Liver (tissue), 8 donors: ENCODE measurements at regions not wholly inside any gene's neighbourhood (a gene's known extent, or its start where the extent isn't known, plus 50 kb on each side); places are given as distances from the start of the nearest gene placed in this dataset.

Experiments
- DNase-seq: peaks from one replicate; pipeline ENCODE4 v3.0.0-alpha.2; 2017; ENCODE audit warnings: low spot score
- H3K27ac ChIP-seq, 2 donors: one replicate each; pipeline ENCODE4 v1.7.0; 2013; ENCODE audit warnings: inconsistent platforms in 2 of 2, low read length in 2 of 2, control low read depth in 1 of 2, low read depth in 1 of 2, mild to moderate bottlenecking in 1 of 2
- H3K27me3 ChIP-seq, 4 donors: one replicate each; pipeline versions ENCODE4 v1.6.1 to v1.7.0; 2013; ENCODE audit warnings: low read length in 3 of 4, inconsistent platforms in 1 of 4, mild to moderate bottlenecking in 1 of 4, moderate library complexity in 1 of 4; ENCODE audit not compliant: control insufficient read depth in 4 of 4, insufficient read depth in 4 of 4
- H3K36me3 ChIP-seq, 4 donors: one replicate each; pipeline versions ENCODE4 v1.6.1 to v1.7.0; 2013; ENCODE audit warnings: low read length in 3 of 4, mild to moderate bottlenecking in 3 of 4, low read depth in 1 of 4, moderate library complexity in 1 of 4; ENCODE audit not compliant: control insufficient read depth in 4 of 4, insufficient read depth in 3 of 4
- H3K4me1 ChIP-seq, 4 donors: one replicate each; pipeline versions ENCODE4 v1.6.1 to v1.7.0; 2013; ENCODE audit warnings: low read length in 3 of 4, mild to moderate bottlenecking in 3 of 4, moderate library complexity in 1 of 4; ENCODE audit not compliant: control insufficient read depth in 4 of 4, insufficient read depth in 4 of 4
- H3K4me3 ChIP-seq, 3 donors: one replicate each; pipeline versions ENCODE4 v1.6.1 to v1.7.0; 2013; ENCODE audit warnings: low read length in 3 of 3, control low read depth in 1 of 3, low read depth in 1 of 3, mild to moderate bottlenecking in 1 of 3
- H3K9ac ChIP-seq, 2 donors: one replicate each; pipeline ENCODE4 v1.7.0; 2013; ENCODE audit warnings: low read length in 2 of 2, mild to moderate bottlenecking in 2 of 2, moderate library complexity in 2 of 2, control low read depth in 1 of 2, low read depth in 1 of 2
- H3K9me3 ChIP-seq, 4 donors: one replicate each; pipeline versions ENCODE4 v1.6.1 to v1.7.0; 2013; ENCODE audit warnings: low read length in 3 of 4; ENCODE audit not compliant: control insufficient read depth in 4 of 4
- ATF3 ChIP-seq: IDR thresholded peaks from 2 replicates; pipeline ENCODE4 v1.6.1; 2016; ENCODE audit warnings: antibody characterized with exemption
- CTCF ChIP-seq: fragments of 150-350 bp; IDR thresholded peaks from 2 replicates; pipeline ENCODE4 v1.5.1; 2017; ENCODE audit warnings: improper control_type of control experiment, low read depth, low read length; ENCODE audit not compliant: missing input control
- EGR1 ChIP-seq, 2 donors: IDR thresholded peaks; 2 replicates each; pipeline ENCODE4 v1.6.1; 2016 to 2018; ENCODE audit warnings: antibody characterized with exemption in 2 of 2, low read depth in 2 of 2
- FOXA1 ChIP-seq: IDR thresholded peaks from 2 replicates; pipeline ENCODE4 v1.6.1; 2016; ENCODE audit warnings: antibody characterized with exemption
- FOXA2 ChIP-seq: IDR thresholded peaks from 2 replicates; pipeline ENCODE4 v1.6.1; 2016; ENCODE audit warnings: antibody characterized with exemption
- GABPA ChIP-seq, 2 donors: IDR thresholded peaks in 1 of 2; conservative IDR thresholded peaks in 1 of 2; 2 replicates each; pipeline ENCODE4 v1.6.1; 2016; ENCODE audit warnings: antibody characterized with exemption in 2 of 2, mild to moderate bottlenecking in 1 of 2, moderate library complexity in 1 of 2
- HNF4A ChIP-seq, 2 donors: conservative IDR thresholded peaks; 2 replicates each; pipeline ENCODE4 v1.6.1; 2016; ENCODE audit warnings: antibody characterized with exemption in 2 of 2, mild to moderate bottlenecking in 2 of 2
- HNF4G ChIP-seq: IDR thresholded peaks from 2 replicates; pipeline ENCODE4 v1.6.1; 2016; ENCODE audit warnings: antibody characterized with exemption
- JUND ChIP-seq, 2 donors: IDR thresholded peaks; 2 replicates each; pipeline ENCODE4 v1.6.1; 2016; ENCODE audit warnings: antibody characterized with exemption in 2 of 2
- MAX ChIP-seq: IDR thresholded peaks from 2 replicates; pipeline ENCODE4 v1.6.1; 2016; ENCODE audit warnings: antibody characterized with exemption
- NR2F2 ChIP-seq: IDR thresholded peaks from 2 replicates; pipeline ENCODE4 v1.6.1; 2016; ENCODE audit warnings: antibody characterized with exemption
- RAD21 ChIP-seq, 2 donors: IDR thresholded peaks; 2 replicates each; pipeline ENCODE4 v1.6.1; 2016; ENCODE audit warnings: antibody characterized with exemption in 2 of 2, mild to moderate bottlenecking in 2 of 2
- REST ChIP-seq: IDR thresholded peaks from 2 replicates; pipeline ENCODE4 v1.6.1; 2016; ENCODE audit warnings: antibody characterized with exemption, mild to moderate bottlenecking
- RXRA ChIP-seq, 2 donors: IDR thresholded peaks; 2 replicates each; pipeline ENCODE4 v1.6.1; 2017 to 2018; ENCODE audit warnings: antibody characterized with exemption in 2 of 2, mild to moderate bottlenecking in 1 of 2
- SP1 ChIP-seq: IDR thresholded peaks from 2 replicates; pipeline ENCODE4 v1.6.1; 2018; ENCODE audit warnings: antibody characterized with exemption, mild to moderate bottlenecking
- TAF1 ChIP-seq: conservative IDR thresholded peaks from 2 replicates; pipeline ENCODE4 v1.6.1; 2016; ENCODE audit warnings: antibody characterized with exemption, mild to moderate bottlenecking
- YY1 ChIP-seq: IDR thresholded peaks from 2 replicates; pipeline ENCODE4 v1.6.1; 2016; ENCODE audit warnings: antibody characterized with exemption, mild to moderate bottlenecking
- ZBTB33 ChIP-seq: IDR thresholded peaks from 2 replicates; pipeline ENCODE4 v1.6.1; 2016; ENCODE audit warnings: antibody characterized with exemption
- WGBS: extraction: QIAGEN DNeasy Blood & Tissue Kit; methylation state at CpG from one replicate; pipeline ENCODE4 v1.1.7; 2013; 5-methylcytosine and 5-hydroxymethylcytosine counted together
- donor health status: healthy.
- donor health status: healthy.
- donor health status: healthy.
- donor health status: healthy.
- donor health status: healthy.

GRCh38 chr12:87311206-87311605, 718.0 kb downstream of the C12orf50 start:
- Histone ChIP-seq H3K9me3 (no peaks in the 10 kb centered on the region), H3K9ac (no peak overlapping the region), H3K36me3 (no peaks in the 10 kb centered on the region), H3K27ac (no peak overlapping the region), H3K4me1 (no peaks in the 10 kb centered on the region), H3K4me3 (no peak overlapping the region), H3K27me3 (no peaks in the 10 kb centered on the region)
- DNase-seq = no peak
- WGBS = 85% methylated on average over 1 of the region's 1 CpG
- TF ChIP-seq GABPA (IDR thresholded peaks at IDR 0.05 in 1 of 2, conservative IDR thresholded peaks at IDR 0.05 in 1 of 2) (no peak), MAX (no peak), HNF4A (conservative IDR thresholded peaks at IDR 0.05) (no peak), EGR1 (IDR thresholded peaks at IDR 0.05; ENCODE audit: low read depth in 2 of 2) (no peak), REST (no peak), CTCF (no peak), NR2F2 (no peak), TAF1 (no peak), JUND (IDR thresholded peaks at IDR 0.05) (no peak), YY1 (no peak), FOXA1 (no peak), ATF3 (no peak), HNF4G (no peak), ZBTB33 (no peak)

- H3K9me3 ChIP-seq = no peaks in the 10 kb centered on the region
- H3K4me1 ChIP-seq = no peaks in the 10 kb centered on the region
- DNase-seq = no peak
- H3K27me3 ChIP-seq = no peaks in the 10 kb centered on the region
- no peak overlapping the region for H3K4me3 ChIP-seq
- H3K36me3 ChIP-seq = no peaks in the 10 kb centered on the region
- TF ChIP-seq SP1 (no peak), CTCF (no peak), FOXA2 (no peak), RAD21 (IDR thresholded peaks at IDR 0.05) (no peak), FOXA1 (no peak), HNF4G (no peak), GABPA (IDR thresholded peaks at IDR 0.05 in 1 of 2, conservative IDR thresholded peaks at IDR 0.05 in 1 of 2) (no peak), HNF4A (conservative IDR thresholded peaks at IDR 0.05) (no peak), ATF3 (no peak), RXRA (IDR thresholded peaks at IDR 0.05) (no peak)
- H3K27ac ChIP-seq = no peak overlapping the region
- no peak overlapping the region for H3K9ac ChIP-seq
- WGBS = 82% methylated on average over 1 of the region's 1 CpG
Measured at GRCh38 chr12:87310126-87310525, 719.1 kb downstream of the C12orf50 start.
